HPDE6-E6E7 (cell line): ENCODE measurements at regions not wholly inside any gene's neighbourhood (a gene's known extent, or its start where the extent isn't known, plus 50 kb on each side); places are given as distances from the start of the nearest gene placed in this dataset.
A peak's percentile ranks its signal among the peaks of the same experiment; 100 is the strongest.

ENCODE experiments used
- DNase-seq: peaks from one replicate; pipeline ENCODE4 v3.0.0; 2011; ENCODE audit warnings: missing footprints; ENCODE audit errors: extremely low spot score

GRCh38 chr6:15039136-15039535, 206.7 kb upstream of the JARID2 start:
- DNase-seq, result no peak

GRCh38 chr6:15042938-15043337, 202.9 kb upstream of the JARID2 start:
- DNase-seq, result no peak

DNA sequence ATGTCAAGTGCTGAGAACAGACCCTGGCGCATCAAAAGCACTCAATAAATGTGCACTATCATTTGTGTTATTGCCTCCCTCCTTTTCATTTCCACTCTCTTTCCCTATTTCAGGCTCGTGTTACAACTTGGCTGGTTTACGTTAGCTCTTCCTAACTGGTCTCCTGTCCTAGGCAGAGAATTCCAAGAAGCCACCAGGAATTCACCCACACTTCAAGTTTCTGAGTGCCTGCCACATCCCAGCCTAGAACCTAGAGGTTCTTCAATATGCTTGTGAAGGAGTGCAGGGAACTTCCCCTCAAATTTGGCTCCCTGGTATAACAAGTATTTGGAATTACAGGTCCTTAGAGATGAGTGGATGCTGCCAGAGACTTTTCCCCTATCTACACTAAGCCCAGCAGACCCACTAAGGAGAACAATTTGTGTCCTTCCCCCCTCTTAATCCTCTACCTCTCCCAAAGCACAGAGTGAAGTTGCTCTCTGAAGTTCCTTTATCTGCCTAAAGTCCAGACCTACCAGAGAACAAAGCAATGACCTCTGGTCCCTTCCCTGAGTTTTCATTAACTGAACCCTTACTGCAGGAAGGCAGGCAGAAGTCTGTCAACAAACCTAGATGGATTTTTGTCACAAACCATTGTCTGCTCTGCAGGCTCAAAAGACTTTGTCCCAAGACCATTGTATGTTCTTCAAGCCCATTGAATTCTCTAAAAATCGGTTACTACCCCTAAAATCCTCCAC, 201.6 kb upstream of the JARID2 start:
- DNase-seq, result no peak

DNA sequence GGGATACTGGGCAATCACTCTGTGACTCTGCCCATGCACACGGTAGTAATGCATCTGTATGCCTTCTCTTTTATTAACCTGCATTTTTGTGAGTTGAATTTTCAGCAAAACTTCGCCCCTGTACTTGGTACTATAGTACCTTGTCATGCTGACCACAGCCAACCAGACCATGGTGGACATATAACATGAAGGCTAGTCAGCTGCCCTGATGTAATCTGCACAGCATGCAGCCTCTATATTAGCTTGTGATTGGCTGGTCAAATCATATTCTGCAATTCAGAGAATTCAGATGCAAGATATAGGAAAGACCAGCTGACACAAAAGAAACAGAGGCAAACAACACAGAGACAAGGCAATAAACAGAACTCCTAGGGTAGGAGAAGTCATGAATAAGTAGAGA, 200.9 kb upstream of the JARID2 start:
- DNase-seq, result no peak

GRCh38 chr6:15046751-15047150, 199.1 kb upstream of the JARID2 start:
- no peak for DNase-seq

GRCh38 chr6:15048367-15048766, 197.5 kb upstream of the JARID2 start:
- no peak for DNase-seq

DNA sequence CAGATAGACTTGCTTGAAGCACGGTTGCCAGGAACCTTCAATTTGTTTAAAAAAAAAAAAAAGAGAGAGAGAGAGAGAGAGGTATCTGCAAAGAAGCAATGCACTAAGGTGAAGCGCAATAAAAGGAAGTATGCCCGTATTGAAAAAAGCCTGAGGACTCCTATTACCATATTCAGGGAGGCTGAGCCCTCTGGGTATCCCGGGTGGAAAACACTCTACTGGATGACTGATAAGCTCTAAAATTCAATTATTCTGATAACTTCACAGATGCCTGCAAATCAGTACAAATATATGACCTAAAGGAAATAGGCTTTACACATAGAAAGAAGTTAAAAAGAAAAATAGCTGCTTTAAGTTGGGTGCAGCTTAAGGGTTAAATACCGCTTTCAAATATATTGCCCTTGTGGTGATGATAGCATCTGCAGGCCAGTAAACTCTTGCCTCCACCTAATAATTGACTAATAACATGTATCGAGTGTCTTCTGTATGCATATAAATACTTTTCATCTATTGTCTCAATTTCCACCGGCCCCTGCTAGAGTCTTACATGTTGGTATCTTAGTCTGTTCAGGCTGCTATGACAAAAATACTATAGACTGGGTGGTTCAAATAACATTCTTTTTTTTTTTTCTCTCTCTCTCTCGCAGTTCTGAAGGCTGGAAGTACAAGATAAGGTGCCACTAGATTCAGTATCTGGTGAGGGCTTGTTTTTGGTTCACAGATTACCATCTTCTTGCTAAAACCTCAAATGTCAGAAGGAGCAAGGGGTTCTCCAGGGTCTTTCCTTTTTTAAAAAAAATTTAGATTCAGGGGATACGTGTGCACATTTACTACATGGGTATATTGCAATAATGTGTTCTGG, 187.4 kb upstream of the JARID2 start:
- no peak for DNase-seq

- DNase-seq, result no peak
Observed at GRCh38 chr6:15061180-15061641, 184.7 kb upstream of the JARID2 start.

- DNase-seq, result no peak
Observed at GRCh38 chr6:15061908-15062515, 183.9 kb upstream of the JARID2 start.

GRCh38 chr6:15062516-15063252, 183.2 kb upstream of the JARID2 start:
- peak; percentile 84 for DNase-seq

- DNase-seq, result no peak
Observed at GRCh38 chr6:15063253-15063853, 182.5 kb upstream of the JARID2 start.

GRCh38 chr6:15065261-15065989, 180.4 kb upstream of the JARID2 start:
- no peak for DNase-seq

- no peak for DNase-seq
Observed at GRCh38 chr6:15066089-15066758, 179.6 kb upstream of the JARID2 start.

- no peak for DNase-seq
Observed at GRCh38 chr6:15073344-15073789, 172.5 kb upstream of the JARID2 start.

DNA sequence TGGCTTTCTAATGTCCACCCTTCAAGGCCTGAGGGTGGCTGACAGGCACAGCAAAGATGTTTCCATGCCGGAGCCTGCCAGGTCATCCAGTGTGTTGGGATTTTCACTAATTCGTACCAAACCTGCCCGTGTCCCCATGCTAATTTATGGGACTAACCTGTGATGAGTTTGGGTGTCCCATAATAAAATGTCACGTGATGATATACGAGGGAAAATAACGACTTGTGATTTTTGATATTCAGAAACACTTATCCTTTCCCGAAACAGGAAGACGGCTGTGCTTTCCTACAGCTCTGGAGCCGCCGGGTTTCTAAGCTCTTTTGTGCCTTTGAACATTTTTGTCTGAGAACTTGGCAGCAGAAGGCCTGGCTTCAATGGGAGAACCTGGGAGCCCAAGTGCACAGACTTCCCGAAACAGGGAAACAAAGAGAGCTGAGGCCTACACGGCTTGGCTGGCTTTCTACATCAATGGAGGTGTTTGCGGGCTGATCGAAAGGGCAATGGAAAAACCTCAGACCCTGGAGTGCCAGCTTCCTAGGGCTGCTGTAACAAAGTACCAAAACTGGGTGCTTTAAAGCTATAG, 171.9 kb upstream of the JARID2 start:
- DNase-seq, result no peak

GRCh38 chr6:15074806-15075205, 171.1 kb upstream of the JARID2 start:
- DNase-seq, result no peak

- no peak for DNase-seq
Observed at GRCh38 chr6:15076565-15076964, 169.3 kb upstream of the JARID2 start.

DNA sequence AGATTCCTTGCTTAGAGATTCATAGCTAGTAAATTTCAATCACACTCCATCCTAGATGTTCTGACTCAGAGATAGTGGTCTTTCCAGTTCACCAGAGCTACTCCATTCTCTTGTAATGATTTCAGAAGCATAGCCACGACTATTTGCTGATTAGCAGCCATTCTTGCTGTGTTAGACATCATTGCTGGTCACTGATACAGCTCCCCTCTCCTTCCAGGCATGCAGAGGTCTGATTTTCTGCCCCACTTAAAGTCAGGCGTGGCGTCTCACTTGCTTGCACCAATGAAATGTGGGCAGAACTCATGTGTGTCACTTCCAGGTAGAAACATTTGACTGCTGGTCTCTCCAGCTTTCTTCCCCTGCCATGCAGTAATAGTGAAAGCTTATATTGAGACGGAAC, 168.9 kb upstream of the JARID2 start:
- DNase-seq, result no peak

DNA sequence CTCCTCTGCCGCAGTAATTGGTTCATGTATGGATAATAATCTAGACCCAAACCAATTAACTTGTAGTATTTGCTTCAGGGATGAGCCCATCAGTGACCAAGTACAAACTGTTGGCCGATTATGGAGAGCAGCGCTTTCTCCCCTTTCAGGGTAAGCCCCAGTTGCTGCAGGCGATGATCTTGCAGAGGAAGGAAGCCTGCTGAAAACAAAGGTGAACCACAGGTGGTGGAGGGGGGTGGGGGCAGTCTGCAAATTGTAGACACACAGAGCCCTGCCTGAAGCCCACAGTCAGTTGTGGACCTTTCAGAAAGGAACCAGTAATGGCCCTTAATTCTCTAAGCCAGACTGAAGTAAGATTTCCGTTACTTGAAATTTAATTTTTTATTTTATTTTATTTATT, 167.9 kb upstream of the JARID2 start:
- DNase-seq, result no peak
